Endothelial cell of umbilical vein (primary cell): ENCODE measurements at regions not wholly inside any gene's neighbourhood (a gene's known extent, or its start where the extent isn't known, plus 50 kb on each side); places are given as distances from the start of the nearest gene placed in this dataset.

Experiments
- BruUV-seq: library from RNA; stranded (reverse); fragments of 400-500 nt; replicated peaks from 2 replicates; lab custom pipeline; 2021; lab: Mats Ljungman, UMichigan
- CTCF ChIA-PET: fragments of 300-600, 350-600 bp; sonication (Branson Sonifier 250); formaldehyde crosslinking; loops from one replicate; lab custom pipeline; 2021; ENCODE audit warnings: antibody characterized with exemption, inconsistent platforms; lab: Charles Lee
- POLR2A ChIA-PET: fragments of 300-600, 350-600 bp; sonication (Branson Sonifier 250); formaldehyde crosslinking; loops from one replicate; lab custom pipeline; 2021; ENCODE audit warnings: antibody characterized with exemption, inconsistent platforms; lab: Charles Lee
- DNase-seq: peaks from one replicate; pipeline ENCODE4 v3.0.0-alpha.2; 2011; ENCODE audit warnings: low read depth, low spot score
- FAIRE-seq: peaks from 2 replicates; lab custom pipeline; 2011; peaks lifted over from hg19 to GRCh38; lab: Jason Lieb, UNC
- H2AFZ ChIP-seq: 2 replicates; pipeline ENCODE4 v1.6.0; 2012; ENCODE audit warnings: low read depth, low read length, control low read depth, inconsistent platforms
- H3K27ac ChIP-seq: 2 replicates; pipeline ENCODE4 v1.5.1; 2011; ENCODE audit warnings: low read depth, mild to moderate bottlenecking, control low read depth, low read length, moderate library complexity; ENCODE audit not compliant: insufficient read depth
- H3K27me3 ChIP-seq, 2 experiments: 2 replicates each; pipeline versions ENCODE4 v1.6.0 to v1.6.1; 2011; ENCODE audit warnings: low read length in 2 of 2, mixed read lengths in 1 of 2; ENCODE audit not compliant: control insufficient read depth in 2 of 2, insufficient read depth in 2 of 2
- H3K36me3 ChIP-seq, 2 experiments: 2 replicates in 1 of 2; 3 replicates in 1 of 2; pipeline ENCODE4 v1.5.1; 2011; ENCODE audit warnings: low read length in 2 of 2, mild to moderate bottlenecking in 1 of 2, moderate library complexity in 1 of 2; ENCODE audit not compliant: control insufficient read depth in 2 of 2, insufficient read depth in 2 of 2; ENCODE audit errors: extremely low read depth in 1 of 2
- H3K4me1 ChIP-seq: 3 replicates; pipeline ENCODE4 v1.5.1; 2011; ENCODE audit warnings: mild to moderate bottlenecking, low read length; ENCODE audit not compliant: control insufficient read depth, insufficient read depth; ENCODE audit errors: extremely low read depth
- H3K4me2 ChIP-seq: 2 replicates; pipeline ENCODE4 v1.6.1; 2011; ENCODE audit warnings: low read length, control low read depth, mixed read lengths; ENCODE audit not compliant: insufficient read depth
- H3K4me3 ChIP-seq, 3 experiments: fragments of 200-600 bp in 1 of 3; sonication (generic), shearing (Covaris generic) in 1 of 3; replicated peaks in 1 of 3; 2 replicates each; pipeline ENCODE4 v1.5.1; 2011 to 2016; ENCODE audit warnings: control low read depth in 3 of 3, low read length in 3 of 3, mild to moderate bottlenecking in 2 of 3, inconsistent platforms in 1 of 3, low read depth in 1 of 3, moderate library complexity in 1 of 3; ENCODE audit not compliant: insufficient read depth in 1 of 3
- H3K79me2 ChIP-seq: 2 replicates; pipeline ENCODE4 v1.6.0; 2012; ENCODE audit warnings: low read length, inconsistent platforms; ENCODE audit not compliant: control insufficient read depth, insufficient read depth
- H3K9ac ChIP-seq: replicated peaks from 2 replicates; pipeline ENCODE3; 2011; ENCODE audit warnings: low read length, control low read depth; ENCODE audit not compliant: insufficient read depth; ENCODE audit errors: extremely low read depth
- H3K9me1 ChIP-seq: replicated peaks from 3 replicates; pipeline ENCODE4 v1.6.0; 2011; ENCODE audit warnings: mild to moderate bottlenecking, low read length; ENCODE audit not compliant: control insufficient read depth, insufficient read depth; ENCODE audit errors: extremely low read depth
- H3K9me3 ChIP-seq: replicated peaks from 2 replicates; pipeline ENCODE4 v1.5.1; 2012; ENCODE audit warnings: low read length, inconsistent platforms; ENCODE audit not compliant: control insufficient read depth, insufficient read depth
- H4K20me1 ChIP-seq: replicated peaks from 2 replicates; pipeline ENCODE3; 2011; ENCODE audit warnings: mild to moderate bottlenecking, low read length; ENCODE audit not compliant: control insufficient read depth, insufficient read depth; ENCODE audit errors: extremely low read depth
- CTCF ChIP-seq, 2 donors: IDR thresholded peaks; 1 replicate in 1 of 2; 2 replicates in 1 of 2; pipeline ENCODE4 v1.5.1; 2011; ENCODE audit warnings: low read length in 2 of 2, mild to moderate bottlenecking in 2 of 2, moderate library complexity in 2 of 2, control low read depth in 1 of 2, inconsistent platforms in 1 of 2, low read depth in 1 of 2; ENCODE audit not compliant: insufficient read depth in 1 of 2; ENCODE audit errors: extremely low read depth in 1 of 2
- EZH2 ChIP-seq: IDR thresholded peaks from 2 replicates; pipeline ENCODE4 v1.6.1; 2012; ENCODE audit warnings: borderline replicate concordance, low read depth, mild to moderate bottlenecking, moderate library complexity, low read length, inconsistent platforms; ENCODE audit not compliant: severe bottlenecking
- FOS ChIP-seq: IDR thresholded peaks from 2 replicates; pipeline ENCODE4 v1.6.1; 2011; ENCODE audit warnings: mild to moderate bottlenecking, low read length, moderate library complexity, borderline replicate concordance; ENCODE audit not compliant: insufficient read depth
- GATA2 ChIP-seq: IDR thresholded peaks from 2 replicates; pipeline ENCODE4 v1.7.0; 2011; ENCODE audit warnings: low read depth, mild to moderate bottlenecking, moderate library complexity, mixed read lengths, low read length; ENCODE audit not compliant: insufficient read length, insufficient read depth
- JUN ChIP-seq: IDR thresholded peaks from 2 replicates; pipeline ENCODE4 v1.6.1; 2011; ENCODE audit warnings: borderline replicate concordance, low read depth; ENCODE audit not compliant: insufficient read length, insufficient read depth
- MAX ChIP-seq: IDR thresholded peaks from 2 replicates; pipeline ENCODE4 v1.6.1; 2011; ENCODE audit not compliant: insufficient read depth, insufficient read length
- MYC ChIP-seq: IDR thresholded peaks from one replicate; pipeline ENCODE4 v1.6.1; 2011; ENCODE audit warnings: mild to moderate bottlenecking, low read depth, low read length
- POLR2A ChIP-seq: IDR thresholded peaks from 2 replicates; pipeline ENCODE4 v1.6.1; 2012; ENCODE audit warnings: low read depth, mild to moderate bottlenecking, control low read depth, low read length
- POLR2AphosphoS5 ChIP-seq: IDR thresholded peaks from 2 replicates; pipeline ENCODE4 v1.6.1; 2012; ENCODE audit warnings: low read depth, mild to moderate bottlenecking, control low read depth, low read length, moderate library complexity; ENCODE audit not compliant: insufficient read depth
- dilution Hi-C: fragments of 300-500 bp; cut with MboI; formaldehyde crosslinking; loops from one replicate; pipeline ENCODE4 v1.15.0; 2019; ENCODE audit warnings: low sequenced_read_pairs; ENCODE audit not compliant: extremely low pct_ligation_motif_present
- intact Hi-C: fragments of 100-400 bp; cut with micrococcal nuclease; formaldehyde crosslinking; loops from one replicate; pipeline ENCODE4 v1.10.0; 2022

DNA sequence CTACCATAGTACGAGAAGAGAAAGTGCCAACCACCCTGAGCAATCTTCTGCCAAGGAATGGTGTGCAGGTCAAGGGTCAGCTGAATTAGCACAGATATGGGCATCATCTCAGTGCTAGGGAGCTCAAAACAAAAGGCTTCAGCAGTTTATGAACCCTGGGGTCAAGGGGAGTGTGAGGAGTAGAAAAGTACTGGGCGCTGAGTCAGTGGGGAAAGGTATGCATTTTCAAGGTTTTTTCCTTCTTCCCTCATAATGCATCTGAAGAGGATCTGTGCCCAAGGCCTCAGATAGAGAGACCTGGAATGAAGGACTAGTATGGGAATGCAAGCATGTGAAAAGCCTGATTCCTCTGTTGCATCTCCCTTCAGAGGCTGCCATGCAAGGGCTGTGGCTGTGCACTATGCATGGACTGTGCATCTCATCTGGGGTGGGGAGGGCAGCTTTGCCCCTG lies 81.7 kb downstream of the PERP start:
- H3K9ac ChIP-seq: no peak overlapping the region
- no peak for DNase-seq
- H3K4me3 ChIP-seq: no peak overlapping the region
- no peaks in the 10 kb centered on the region for H3K9me1 ChIP-seq
- H3K27me3 ChIP-seq: peaks cover 2 to 4% of the 10 kb centered on the region in 2 experiments
- intact Hi-C loops (no loop called here), dilution Hi-C loops (no loop called here)
- ChIA-PET POLR2A (no interaction called here), CTCF (interaction anchor here (0.8 to 0.9 kb wide), 2 partner anchors 17 to 61 kb away, joined by 3 read pairs; no protein-coding TSS in a partner anchor)
- no peaks in the 10 kb centered on the region for H3K79me2 ChIP-seq
- TF ChIP-seq MAX (no peak), EZH2 (no peak), POLR2A (no peak), GATA2 (no peak), CTCF (IDR thresholded peaks at IDR 0.05; ENCODE audit: extremely low read depth in 1 of 2, insufficient read depth in 1 of 2, low read depth in 1 of 2, low read length in 2 of 2) (no peak), JUN (no peak), MYC (no peak), FOS (no peak), POLR2AphosphoS5 (no peak)
- no peak overlapping the region for H3K4me2 ChIP-seq
- H4K20me1 ChIP-seq: no peaks in the 10 kb centered on the region
- no TSS peak for BruUV-seq
- no peak overlapping the region for H2AFZ ChIP-seq
- H3K9me3 ChIP-seq: no peaks in the 10 kb centered on the region
- FAIRE-seq: no peak
- H3K4me1 ChIP-seq: no peaks in the 10 kb centered on the region
- no peak overlapping the region for H3K27ac ChIP-seq
- no peaks in the 10 kb centered on the region for H3K36me3 ChIP-seq
